Dermis microvascular lymphatic vessel endothelial cell (primary cell): ENCODE measurements at regions not wholly inside any gene's neighbourhood (a gene's known extent, or its start where the extent isn't known, plus 50 kb on each side); places are given as distances from the start of the nearest gene placed in this dataset.

Experiments
- DNase-seq, 2 donors: peaks; one replicate each; pipeline versions ENCODE4 v3.0.0 to v3.0.0-alpha.2; 2010; ENCODE audit warnings: low read depth in 2 of 2

- DNase-seq, result no peak
Observed at GRCh38 chr21:18191139-18191538, 53.5 kb upstream of the CHODL start.

DNA sequence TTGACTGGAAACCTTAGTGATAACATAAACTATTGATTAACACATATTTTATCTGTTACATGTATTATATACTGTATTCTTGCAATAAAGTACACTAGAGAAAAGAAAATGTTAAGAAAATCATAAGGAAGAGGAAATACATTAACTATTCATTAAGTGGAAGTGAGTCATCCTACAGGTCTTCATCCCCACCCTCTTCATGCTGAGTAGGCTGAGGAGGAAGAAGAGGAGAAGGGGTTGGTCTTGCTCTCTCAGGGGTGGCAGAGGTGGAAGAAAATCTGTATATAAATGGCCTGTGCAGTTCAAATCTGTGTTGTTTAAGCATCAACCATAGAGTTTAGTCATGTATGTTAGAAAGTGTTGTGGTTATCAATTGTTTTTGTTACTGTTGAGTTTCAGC, 66.1 kb upstream of the CHODL start:
- no peak for DNase-seq

GRCh38 chr21:18174370-18174769, 70.3 kb upstream of the CHODL start:
- DNase-seq, result no peak

DNA sequence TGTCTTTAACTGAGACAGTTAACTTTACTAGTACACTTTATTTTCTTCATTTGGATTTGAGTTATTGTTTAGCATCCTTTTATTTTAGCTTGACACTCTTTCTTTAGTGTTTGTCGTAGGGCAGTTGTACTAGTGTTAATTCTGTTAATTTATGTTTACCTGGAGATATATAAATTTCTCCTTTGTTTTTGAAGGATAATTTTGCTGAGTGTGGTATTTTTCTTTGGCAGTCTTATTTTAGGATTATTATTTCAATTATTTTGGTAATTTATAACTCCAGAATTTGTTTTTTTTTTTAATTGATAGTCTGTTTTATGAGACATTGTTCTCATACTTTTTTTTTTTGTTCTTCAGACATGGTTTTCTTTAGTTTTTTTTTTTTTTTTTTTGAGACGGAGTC, 73.8 kb upstream of the CHODL start:
- DNase-seq, result no peak

GRCh38 chr21:18170221-18170620, 74.4 kb upstream of the CHODL start:
- no peak for DNase-seq

GRCh38 chr21:18168108-18168507, 76.5 kb upstream of the CHODL start:
- no peak for DNase-seq

DNA sequence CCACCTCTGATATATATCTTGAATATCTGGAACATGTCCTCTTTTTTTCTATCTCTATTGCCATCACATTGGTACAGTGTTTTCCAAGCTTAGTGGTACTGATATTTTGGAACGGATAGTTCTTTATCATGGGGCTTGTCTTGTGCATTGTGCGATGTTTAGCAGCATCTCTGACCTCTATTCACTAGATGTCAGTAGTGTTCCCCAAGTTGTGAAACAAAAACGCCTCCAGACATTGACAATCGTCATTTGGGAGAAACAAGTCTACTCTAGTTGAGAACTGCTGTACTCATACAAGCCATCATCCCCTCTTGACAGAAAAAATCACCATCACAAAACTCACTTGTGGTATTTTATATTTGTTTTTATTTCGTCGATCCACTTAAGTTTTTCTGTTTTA, 79.7 kb upstream of the CHODL start:
- no peak for DNase-seq

GRCh38 chr21:18164483-18164882, 80.2 kb upstream of the CHODL start:
- DNase-seq, result no peak

- DNase-seq, result no peak
Observed at GRCh38 chr21:18163956-18164355, 80.7 kb upstream of the CHODL start.

GRCh38 chr21:18161841-18162240, 82.8 kb upstream of the CHODL start:
- DNase-seq, result no peak

DNA sequence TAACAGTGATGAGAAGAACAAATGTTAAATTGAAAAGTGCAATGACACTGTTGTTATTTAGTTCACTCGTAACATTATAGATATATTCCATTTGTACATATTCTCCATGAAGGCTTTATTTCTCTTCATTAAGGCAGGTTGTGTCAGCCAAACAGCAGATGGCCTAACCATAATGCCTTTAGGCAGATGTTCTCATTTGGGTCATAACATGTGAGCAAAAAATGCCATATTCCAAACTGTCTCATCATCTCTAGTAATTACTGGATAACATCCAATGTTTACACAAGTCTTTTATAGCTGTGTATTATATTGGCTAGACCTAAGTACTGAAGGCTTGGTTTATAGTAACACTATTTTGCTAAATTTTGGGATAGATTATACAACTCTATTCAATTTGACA, 87.2 kb upstream of the CHODL start:
- peak in 1 of 2 donors; percentile 36 for DNase-seq

DNA sequence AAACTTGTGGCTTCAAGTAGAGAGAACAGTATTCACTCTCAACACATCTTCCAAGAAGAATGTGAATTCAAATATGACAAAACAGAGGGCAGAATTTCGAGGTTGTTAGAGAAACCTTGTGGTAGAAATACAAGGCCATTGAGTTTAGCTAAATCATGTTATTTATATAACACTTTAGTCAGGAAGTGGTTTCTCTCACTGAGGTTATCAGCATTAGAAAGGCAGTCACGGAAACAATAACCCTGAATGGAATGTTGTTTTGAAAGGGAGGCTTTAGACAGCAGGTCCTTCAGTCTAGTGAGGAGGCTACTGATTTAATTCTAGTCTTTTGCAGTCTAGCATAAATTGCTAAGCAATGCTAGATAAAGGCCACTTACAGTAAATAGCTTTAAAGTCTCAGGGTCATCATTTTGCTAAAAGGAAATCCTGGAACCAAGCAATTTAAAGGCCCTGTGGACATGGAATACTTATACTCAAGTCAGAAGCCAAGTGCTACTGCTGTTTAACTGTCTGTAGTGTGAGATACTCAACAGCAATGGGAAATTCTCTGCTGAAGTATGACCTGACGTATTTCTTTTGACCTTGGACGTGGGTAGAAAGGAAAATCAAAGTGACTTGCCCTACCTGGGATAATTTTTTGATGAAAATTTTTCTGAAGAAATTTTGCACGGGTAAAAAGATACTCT, 89.0 kb upstream of the CHODL start:
- peak; percentile 29 to 76 for DNase-seq

GRCh38 chr21:18153063-18153462, 91.6 kb upstream of the CHODL start:
- DNase-seq, result peak in 1 of 2 donors; percentile 7

GRCh38 chr21:18152371-18152770, 92.3 kb upstream of the CHODL start:
- DNase-seq, result no peak

- no peak for DNase-seq
Observed at GRCh38 chr21:18151046-18151445, 93.6 kb upstream of the CHODL start.

- DNase-seq, result no peak
Observed at GRCh38 chr21:18148401-18148800, 96.2 kb upstream of the CHODL start.

GRCh38 chr21:18147678-18148077, 97.0 kb upstream of the CHODL start:
- no peak for DNase-seq

DNA sequence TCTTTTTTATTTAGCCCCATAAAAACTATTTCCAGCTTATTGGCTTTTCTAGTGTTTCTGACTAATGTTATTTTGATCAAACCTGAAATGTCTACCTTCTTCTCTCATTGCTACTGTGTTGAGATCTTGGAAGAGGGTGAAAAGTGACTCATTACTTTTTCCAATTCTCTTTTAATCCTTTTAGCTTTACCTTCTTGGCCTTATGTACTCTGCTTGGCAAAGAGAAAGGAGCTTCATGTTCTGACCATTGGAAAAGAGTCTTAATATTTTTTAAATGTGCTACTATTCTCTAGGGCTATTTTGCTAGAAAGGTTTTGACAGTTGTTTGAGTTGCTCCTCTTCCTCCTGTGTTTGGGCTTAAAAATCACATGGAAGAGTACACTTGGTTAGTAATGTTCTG, 97.8 kb upstream of the CHODL start:
- no peak for DNase-seq

- DNase-seq, result no peak
Observed at GRCh38 chr21:18144339-18144738, 100.3 kb upstream of the CHODL start.

DNA sequence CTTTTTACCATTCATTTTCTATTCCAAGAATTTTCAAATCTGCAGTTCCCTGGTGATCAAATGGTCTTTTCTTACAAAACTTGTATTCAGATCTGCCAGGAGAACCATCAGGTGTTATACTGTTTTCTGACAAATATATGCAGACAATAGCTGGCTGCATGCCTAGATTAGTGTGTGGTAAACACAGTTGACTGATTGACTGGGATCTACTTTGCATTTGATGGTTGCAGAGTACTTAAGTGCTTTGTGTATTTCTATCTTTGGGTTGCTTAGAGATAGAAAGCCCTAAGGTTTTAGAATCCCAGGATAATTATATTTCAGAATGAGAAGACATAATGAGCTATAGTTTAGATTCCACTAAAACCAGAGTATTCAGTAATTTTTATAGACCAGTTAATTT, 102.0 kb upstream of the CHODL start:
- DNase-seq, result no peak

DNA sequence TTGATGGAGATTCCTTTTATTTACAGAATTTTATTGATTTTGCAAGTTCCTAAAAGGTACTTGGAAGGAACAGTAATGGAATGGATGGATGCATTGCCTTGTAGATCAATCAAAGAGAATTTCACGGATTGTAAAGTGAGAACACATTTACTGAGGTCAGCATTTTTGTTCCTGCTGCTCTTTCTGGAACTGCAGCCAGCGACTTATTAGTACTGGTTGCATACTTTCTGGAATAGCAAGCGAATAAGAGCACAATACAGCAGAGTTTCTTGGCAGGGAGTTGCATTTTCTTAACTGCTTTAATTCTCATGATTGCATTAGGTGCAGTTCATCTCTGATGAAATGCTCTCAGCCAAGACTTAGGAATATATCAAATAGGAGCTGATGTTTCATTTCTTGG, 106.1 kb upstream of the CHODL start:
- DNase-seq, result no peak

DNA sequence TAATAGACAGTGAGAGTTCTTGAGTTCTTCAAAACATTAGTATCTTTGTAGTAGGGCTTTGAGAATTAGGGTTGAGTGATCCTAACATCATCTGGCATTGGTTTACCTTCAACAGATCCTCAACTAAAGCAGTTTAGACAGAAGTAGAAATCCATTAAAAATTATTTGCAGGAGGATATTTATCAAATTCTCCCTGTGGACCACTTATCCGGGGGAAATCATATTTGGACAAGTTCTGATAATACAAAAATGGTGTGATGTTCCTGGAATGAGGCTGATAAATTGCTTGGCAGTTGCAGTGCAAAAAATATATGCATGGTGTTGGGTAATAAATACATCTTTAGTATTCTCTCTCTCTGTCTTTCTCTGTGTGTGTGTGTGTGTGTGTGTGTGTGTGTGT, 115.1 kb upstream of the CHODL start:
- DNase-seq, result no peak

DNA sequence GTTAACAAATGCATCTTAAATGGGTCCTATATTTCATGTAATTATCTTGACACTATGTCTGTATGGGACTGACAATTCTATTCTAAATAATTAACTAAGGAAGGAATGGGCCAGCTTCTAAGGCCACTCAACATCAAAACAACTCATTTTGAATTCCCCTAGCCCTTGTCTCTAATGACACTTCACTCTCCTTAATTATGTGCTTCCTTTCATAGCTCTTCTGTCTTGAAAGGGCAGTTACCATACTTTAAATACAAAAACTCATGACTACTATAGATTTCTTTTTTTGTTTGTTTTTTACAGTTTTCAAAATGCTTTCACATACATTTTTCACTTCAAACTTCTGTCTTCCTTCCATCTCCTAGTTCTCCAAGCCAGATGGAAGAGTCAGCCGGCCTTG, 126.1 kb upstream of the CHODL start:
- no peak for DNase-seq

DNA sequence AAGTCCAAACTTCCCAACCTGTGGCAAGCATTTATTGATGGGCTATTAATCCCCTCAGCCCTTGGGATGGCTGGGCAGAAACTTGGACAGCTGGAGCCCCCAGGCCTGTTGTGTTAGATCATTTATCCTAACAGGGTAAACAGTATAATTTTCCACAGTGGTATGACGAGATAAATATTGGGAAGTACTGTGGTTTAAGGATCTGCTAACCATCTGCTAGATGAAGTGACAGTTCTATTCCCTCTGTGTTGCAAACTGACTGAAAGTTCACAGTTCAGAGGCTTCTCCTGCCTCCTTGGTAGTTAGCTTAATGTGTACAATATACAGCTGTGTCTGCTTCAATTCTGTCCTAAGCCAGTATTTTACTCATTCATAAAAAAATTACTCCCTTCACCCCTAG, 127.5 kb upstream of the CHODL start:
- no peak for DNase-seq
